SU-DHL-6 (cell line): ENCODE measurements at regions not wholly inside any gene's neighbourhood (a gene's known extent, or its start where the extent isn't known, plus 50 kb on each side); places are given as distances from the start of the nearest gene placed in this dataset.

Experiments
- CTCF ChIP-seq: fragments of 200-600 bp; sonication (generic); IDR thresholded peaks from one replicate; pipeline ENCODE4 v1.5.1; 2017; ENCODE audit warnings: antibody characterized with exemption, mild to moderate bottlenecking, low read length, moderate library complexity; ENCODE audit not compliant: insufficient read depth, poor library complexity, severe bottlenecking
- EZH2phosphoT487 ChIP-seq: fragments of 200-600 bp; sonication (generic), shearing (Covaris generic); conservative IDR thresholded peaks from 2 replicates; pipeline ENCODE4 v1.6.1; 2018; ENCODE audit warnings: mild to moderate bottlenecking, antibody characterized with exemption, low read length, moderate library complexity, mixed read lengths

- TF ChIP-seq CTCF (no peak), EZH2phosphoT487 (no peak)
Measured at GRCh38 chr2:142756430-142756829, 121.0 kb upstream of the KYNU start.
